Thyroid gland (tissue), 4 donors: ENCODE measurements at regions not wholly inside any gene's neighbourhood (a gene's known extent, or its start where the extent isn't known, plus 50 kb on each side); places are given as distances from the start of the nearest gene placed in this dataset.

Experiments
- CTCF ChIP-seq, 6 experiments: fragments of 200-600 bp in 3 of 6; fragments of 450-650 bp in 3 of 6; sonication (generic) in 3 of 6; IDR thresholded peaks; one replicate each; pipeline ENCODE4 v1.5.1; 2016 to 2019; ENCODE audit warnings: antibody characterized with exemption in 6 of 6, mild to moderate bottlenecking in 2 of 6, inconsistent platforms in 1 of 6, moderate library complexity in 1 of 6
- POLR2A ChIP-seq, 2 donors: fragments of 450-650 bp; IDR thresholded peaks; one replicate each; pipeline ENCODE4 v1.6.1; 2017; ENCODE audit warnings: antibody characterized with exemption in 2 of 2, mild to moderate bottlenecking in 2 of 2, moderate library complexity in 1 of 2

- TF ChIP-seq CTCF (IDR thresholded peaks at IDR 0.05) (no peak), POLR2A (IDR thresholded peaks at IDR 0.05) (no peak)
These were observed 352.5 kb downstream of the MAFB start for GRCh38 chr20:40336533-40336932.
